Bronchial epithelial cell (primary cell): ENCODE measurements at regions not wholly inside any gene's neighbourhood (a gene's known extent, or its start where the extent isn't known, plus 50 kb on each side); places are given as distances from the start of the nearest gene placed in this dataset.
A peak's percentile ranks its signal among the peaks of the same experiment; 100 is the strongest.

Experiments used
- DNase-seq: peaks from one replicate; pipeline ENCODE4 v3.0.0-alpha.2; 2010; ENCODE audit warnings: low read depth
- FAIRE-seq: peaks from 2 replicates; lab custom pipeline; 2011; peaks lifted over from hg19 to GRCh38; lab: Jason Lieb, UNC
- H3K27me3 ChIP-seq: 2 replicates; pipeline ENCODE4 v1.5.1; 2011; ENCODE audit warnings: low read length; ENCODE audit not compliant: control insufficient read depth, insufficient read depth
- H3K36me3 ChIP-seq: 2 replicates; pipeline ENCODE4 v1.5.1; 2011; ENCODE audit warnings: low read length; ENCODE audit not compliant: control insufficient read depth, insufficient read depth
- H3K4me3 ChIP-seq: 2 replicates; pipeline ENCODE4 v1.5.1; 2011; ENCODE audit warnings: mild to moderate bottlenecking, low read depth, low read length, control low read depth
- TF ChIP-seq, protein P1 (sequence below): IDR thresholded peaks from 2 replicates; pipeline ENCODE4 v1.5.1; 2011; ENCODE audit warnings: mild to moderate bottlenecking, moderate library complexity, low read length, control low read depth, inconsistent platforms; ENCODE audit not compliant: insufficient read depth, severe bottlenecking

DNA sequence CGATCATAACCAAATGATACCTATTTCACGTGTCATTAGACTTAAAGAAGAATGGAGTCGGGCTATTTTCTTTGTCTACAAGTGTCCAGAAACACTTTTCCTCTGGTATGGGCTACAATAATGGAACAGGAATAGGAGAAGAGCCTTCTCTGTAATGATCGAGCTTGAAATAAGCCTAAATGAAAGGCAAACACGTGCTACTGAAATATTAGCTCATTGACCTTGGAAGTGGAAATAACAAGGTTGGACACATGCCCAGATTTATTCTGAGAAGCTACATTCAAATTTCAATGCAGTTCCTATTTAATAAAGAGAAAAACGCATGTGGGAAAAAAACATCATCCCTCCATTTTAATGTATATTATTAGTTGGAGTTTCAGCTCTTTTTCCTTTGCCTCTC is 254.7 kb upstream of the PTER start:
- no peaks in the 10 kb centered on the region for H3K27me3 ChIP-seq
- no peak for FAIRE-seq

DNA sequence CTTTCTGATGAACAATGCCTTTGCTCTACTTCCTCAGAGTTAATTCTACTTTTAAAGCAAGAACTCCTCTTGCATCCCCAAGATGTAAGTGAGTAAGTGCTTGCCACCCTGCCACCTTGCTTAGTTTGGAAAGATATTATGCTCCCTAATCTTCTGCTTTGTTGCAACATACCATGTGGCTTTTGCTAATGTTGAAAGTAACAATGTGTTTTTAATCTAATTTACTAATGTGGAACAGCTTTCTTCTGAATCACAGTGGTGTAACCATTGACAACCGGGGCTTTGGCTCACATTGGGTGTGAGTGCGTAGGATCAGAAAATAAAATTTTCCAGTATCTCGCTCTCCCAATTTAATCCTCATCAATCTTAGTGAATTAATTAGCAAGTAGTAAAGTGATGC is 254.1 kb upstream of the PTER start:
- TF ChIP-seq, protein P1, sequence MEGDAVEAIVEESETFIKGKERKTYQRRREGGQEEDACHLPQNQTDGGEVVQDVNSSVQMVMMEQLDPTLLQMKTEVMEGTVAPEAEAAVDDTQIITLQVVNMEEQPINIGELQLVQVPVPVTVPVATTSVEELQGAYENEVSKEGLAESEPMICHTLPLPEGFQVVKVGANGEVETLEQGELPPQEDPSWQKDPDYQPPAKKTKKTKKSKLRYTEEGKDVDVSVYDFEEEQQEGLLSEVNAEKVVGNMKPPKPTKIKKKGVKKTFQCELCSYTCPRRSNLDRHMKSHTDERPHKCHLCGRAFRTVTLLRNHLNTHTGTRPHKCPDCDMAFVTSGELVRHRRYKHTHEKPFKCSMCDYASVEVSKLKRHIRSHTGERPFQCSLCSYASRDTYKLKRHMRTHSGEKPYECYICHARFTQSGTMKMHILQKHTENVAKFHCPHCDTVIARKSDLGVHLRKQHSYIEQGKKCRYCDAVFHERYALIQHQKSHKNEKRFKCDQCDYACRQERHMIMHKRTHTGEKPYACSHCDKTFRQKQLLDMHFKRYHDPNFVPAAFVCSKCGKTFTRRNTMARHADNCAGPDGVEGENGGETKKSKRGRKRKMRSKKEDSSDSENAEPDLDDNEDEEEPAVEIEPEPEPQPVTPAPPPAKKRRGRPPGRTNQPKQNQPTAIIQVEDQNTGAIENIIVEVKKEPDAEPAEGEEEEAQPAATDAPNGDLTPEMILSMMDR = no peak
- H3K36me3 ChIP-seq = no peaks in the 10 kb centered on the region
- DNase-seq (no peak), FAIRE-seq (no peak)
- H3K4me3 ChIP-seq = no peak overlapping the region
- no peaks in the 10 kb centered on the region for H3K27me3 ChIP-seq

More for the DNA sequence above, 254.7 kb upstream of the PTER start:
- TF ChIP-seq, protein P1 = no peak
- DNase-seq = no peak
- no peak overlapping the region for H3K4me3 ChIP-seq
- no peaks in the 10 kb centered on the region for H3K36me3 ChIP-seq

DNA sequence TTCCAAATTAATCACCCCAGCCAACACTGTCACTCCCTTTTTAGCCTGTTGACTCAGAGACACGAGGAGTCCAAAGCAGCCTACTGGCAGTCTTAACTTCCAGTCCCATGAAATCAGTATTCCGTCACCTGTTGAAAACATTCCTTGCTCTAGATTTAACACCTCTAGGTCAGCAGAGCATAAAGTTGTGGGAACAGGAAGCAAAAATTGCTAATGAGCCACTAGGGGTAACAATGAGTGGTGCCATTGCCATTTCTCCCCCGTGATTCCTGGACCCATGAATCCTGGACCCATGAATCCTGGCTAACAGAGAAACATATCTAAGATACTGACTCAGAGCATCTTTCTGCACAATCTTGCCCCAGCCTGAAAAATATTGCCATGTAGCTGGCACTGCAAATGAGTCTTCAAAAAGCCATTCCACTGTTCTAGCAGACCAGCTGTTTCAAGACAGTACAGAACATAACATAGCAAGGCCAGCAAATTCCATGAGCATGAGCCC is 252.7 kb upstream of the PTER start:
- FAIRE-seq = no peak
- H3K36me3 ChIP-seq = no peaks in the 10 kb centered on the region
- no peak overlapping the region for H3K4me3 ChIP-seq
- peak; percentile 36 for DNase-seq
- no peaks in the 10 kb centered on the region for H3K27me3 ChIP-seq
- TF ChIP-seq, protein P1 = no peak

DNA sequence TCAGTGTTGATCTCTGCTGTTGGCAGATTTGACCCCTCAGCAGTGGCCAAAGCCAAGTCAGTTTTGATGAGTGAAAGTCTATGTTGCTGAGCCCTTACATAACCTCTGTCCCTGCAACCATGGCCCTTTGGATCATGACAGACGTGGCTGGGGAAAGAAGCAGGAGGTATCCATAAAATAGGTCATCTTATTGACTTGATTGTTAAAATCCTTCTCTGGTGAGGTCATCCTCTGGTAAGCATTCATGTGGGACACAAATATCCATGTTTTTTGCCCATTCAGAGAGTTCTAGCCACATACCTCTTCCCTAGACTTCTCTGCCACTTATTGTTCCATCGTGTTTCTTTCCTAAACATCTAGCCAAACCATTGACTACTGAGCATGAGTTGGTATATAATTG is 251.9 kb upstream of the PTER start:
- no peak overlapping the region for H3K4me3 ChIP-seq
- H3K36me3 ChIP-seq = no peaks in the 10 kb centered on the region
- DNase-seq = no peak
- TF ChIP-seq, protein P1 = no peak
- FAIRE-seq = no peak
- no peaks in the 10 kb centered on the region for H3K27me3 ChIP-seq

DNA sequence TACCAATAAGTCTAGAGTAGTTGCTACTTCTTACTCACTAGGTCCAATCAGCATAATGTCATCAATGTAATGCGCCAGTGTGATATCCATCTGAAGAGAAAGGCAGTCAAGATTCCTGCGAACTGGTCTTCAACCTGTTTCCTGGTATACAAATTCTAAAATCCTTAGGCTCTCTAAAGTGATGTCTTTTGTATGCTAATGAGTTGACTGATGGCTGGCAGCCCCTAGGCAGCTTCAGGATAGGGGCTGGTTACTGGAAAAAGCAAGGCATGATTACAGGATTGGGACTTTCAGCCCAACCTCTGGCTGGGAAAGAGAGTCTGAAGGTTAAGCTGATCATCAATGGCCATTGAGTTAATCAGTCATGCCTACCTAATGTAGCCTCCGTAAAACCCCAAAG is 250.2 kb upstream of the PTER start:
- FAIRE-seq (no peak), DNase-seq (no peak)

More for the DNA sequence above, 250.2 kb upstream of the PTER start:
- Histone ChIP-seq H3K27me3 (no peaks in the 10 kb centered on the region), H3K36me3 (no peaks in the 10 kb centered on the region), H3K4me3 (no peak overlapping the region)
- TF ChIP-seq, protein P1 = no peak
